GM18502 (cell line): ENCODE measurements at regions not wholly inside any gene's neighbourhood (a gene's known extent, or its start where the extent isn't known, plus 50 kb on each side); places are given as distances from the start of the nearest gene placed in this dataset.

ENCODE experiments used
- ATAC-seq: cut with Tn5 transposase; IDR thresholded peaks from one replicate; pipeline ENCODE4 v1.9.1; 2021; ENCODE audit warnings: mild to moderate bottlenecking; ENCODE audit not compliant: unreplicated experiment, poor library complexity

DNA sequence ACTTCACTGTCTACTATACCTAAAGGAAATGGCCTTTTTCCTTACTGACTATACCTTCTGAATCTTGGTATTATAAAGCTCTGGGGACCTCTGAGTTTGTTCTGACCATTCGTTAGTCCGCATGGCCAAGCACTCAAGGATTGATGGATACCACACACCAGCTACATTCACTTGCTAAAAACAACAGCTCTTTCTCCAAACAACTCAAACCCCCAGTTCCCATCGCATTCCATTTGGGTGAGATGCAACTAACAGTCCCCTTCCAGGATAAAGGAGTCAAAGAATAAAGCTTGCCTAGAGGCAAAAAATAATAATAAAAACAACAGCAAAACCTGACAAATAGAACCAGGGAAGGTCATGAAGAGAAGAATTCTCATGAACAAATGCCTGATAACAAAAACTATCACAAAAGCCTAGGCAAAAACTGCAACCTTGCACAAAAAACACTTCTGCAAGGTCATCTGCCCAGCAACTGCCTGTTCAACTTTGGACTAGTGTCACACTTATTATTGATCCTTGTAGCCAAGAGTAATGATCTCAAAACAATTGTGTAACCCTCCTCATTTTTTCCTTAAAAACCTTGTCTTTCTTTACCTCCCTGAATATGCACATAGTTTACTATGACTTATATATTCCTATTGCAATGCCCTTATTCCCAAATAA, 139.0 kb upstream of the GUCY1A2 start:
- no peak for ATAC-seq

DNA sequence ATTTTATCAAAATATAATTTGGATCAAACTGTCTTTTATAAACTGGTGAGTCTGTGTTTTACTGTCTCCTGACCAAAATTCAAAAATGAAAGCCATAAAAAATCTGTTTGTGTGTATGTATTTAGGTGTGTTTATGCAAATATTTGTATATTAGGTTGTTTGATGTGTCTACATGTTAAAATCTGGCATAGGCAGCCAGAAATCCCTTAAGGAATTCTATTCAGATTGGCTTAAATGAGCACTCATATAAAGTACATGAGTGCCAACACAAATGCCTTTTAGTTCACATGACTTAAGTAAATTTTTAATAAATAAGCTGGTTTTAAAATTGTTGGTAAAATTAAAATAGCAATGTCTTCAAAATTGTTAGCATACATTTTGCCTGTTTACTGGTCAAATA, 133.3 kb upstream of the GUCY1A2 start:
- no peak for ATAC-seq

DNA sequence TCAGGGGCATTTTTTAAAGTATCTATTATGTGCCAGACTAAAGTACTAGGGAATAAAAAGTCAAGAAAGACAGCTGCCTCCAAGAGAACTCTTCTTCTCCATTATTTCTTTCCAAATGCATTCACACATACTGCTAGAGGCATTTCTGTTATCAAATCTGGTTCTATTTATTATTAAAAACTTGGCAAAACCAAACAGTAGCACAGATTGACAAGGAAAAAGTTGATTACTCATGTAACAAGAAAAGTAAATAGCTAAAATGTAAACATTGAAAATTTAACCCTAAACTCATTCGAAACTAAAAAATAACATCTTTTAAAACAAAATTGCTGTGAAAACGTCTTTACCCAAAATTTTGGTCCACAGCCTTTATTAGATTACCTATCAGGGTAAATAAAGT, 132.9 kb upstream of the GUCY1A2 start:
- ATAC-seq = no peak

DNA sequence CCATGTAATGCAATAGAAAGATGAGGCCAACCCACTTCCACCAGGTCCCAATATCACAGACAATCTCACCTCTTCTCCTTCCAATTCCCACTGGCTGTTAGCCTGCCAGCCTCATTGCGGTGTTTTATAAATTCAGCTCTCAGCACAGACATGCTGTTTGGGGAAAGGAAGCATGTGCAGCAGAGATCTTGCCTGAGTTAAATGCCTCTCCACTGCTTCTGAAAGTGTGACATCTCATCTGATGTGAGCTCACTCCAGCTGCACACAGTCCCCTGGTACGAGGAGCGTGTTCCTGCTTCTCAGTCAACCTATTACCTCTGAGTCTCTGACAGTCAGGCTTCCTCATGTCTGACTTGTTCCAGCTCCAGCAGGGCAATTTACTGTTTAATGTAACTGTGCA, 122.7 kb upstream of the GUCY1A2 start:
- ATAC-seq = no peak

DNA sequence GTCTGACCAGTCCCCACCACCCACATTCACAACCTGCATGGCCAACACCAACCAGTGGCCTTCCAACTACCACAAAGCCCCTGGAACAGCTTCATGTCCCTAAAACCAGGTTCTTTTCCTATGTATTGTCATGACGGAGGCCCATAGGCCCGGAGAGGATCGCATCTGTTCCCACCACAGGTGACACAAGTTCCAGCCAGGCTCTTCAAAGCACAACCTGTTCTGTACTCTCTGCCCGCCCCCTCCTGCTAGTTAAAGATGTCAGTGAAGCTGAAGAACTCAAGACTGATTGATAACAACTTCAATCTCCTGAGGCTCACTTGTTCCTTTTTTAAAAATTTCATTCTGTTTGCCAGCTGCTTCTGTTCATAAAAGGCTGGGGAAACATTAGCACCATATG, 121.1 kb upstream of the GUCY1A2 start:
- ATAC-seq = no peak

DNA sequence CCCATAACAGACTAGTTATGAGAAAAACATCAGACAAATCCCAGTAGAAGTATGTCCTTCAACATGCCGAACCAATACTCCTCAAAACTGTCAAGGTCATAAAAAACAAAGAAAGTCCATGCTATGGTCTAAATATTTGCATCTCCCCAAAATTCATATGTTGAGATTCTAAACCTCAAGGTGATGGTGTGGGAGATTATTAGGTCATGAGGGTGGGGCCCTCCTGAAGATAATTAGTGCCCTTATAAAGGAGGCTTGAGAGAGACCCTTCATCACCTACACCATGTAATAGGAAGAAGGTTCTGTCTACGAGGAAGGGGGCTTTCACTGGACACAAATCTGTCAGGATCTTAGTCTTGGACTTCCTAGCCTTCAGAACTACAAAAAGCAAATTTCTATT, 118.6 kb upstream of the GUCY1A2 start:
- ATAC-seq = no peak

DNA sequence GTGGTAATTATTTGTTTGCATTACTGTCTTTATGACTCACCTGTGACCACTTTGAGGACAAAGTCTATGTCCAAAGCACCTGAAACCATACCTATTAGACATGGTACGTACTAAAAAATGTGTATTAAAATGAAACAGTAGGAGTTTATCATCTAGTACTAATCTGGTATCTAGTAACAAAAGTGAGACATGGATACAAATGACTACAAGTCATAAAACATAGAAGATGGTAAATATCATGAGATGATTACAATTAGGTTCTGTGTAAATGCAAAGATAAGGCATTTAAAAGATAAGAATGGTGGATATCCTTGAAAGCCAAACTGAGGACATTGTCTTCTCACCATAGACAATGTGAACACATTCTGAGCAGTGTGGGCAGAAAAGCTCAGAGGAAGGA, 113.5 kb upstream of the GUCY1A2 start:
- ATAC-seq = no peak

DNA sequence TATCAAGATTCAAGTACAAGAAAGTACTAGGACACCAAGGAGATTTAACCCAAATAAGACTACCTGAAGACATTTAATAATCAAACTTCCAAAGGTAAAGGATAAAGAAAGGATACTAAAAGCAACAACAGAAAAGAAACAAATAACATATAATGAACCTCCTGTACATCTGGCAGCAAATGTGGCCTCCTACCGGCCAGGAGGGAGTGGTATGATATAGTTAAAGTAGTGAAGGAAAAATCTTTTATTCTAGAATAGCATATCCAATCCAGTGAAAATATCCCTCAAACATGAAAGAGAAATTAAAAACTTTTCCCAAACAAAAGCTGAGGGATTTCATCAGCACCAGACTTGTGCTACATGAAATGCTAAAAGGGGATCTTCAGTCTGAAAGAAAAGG, 104.7 kb upstream of the GUCY1A2 start:
- no peak for ATAC-seq

DNA sequence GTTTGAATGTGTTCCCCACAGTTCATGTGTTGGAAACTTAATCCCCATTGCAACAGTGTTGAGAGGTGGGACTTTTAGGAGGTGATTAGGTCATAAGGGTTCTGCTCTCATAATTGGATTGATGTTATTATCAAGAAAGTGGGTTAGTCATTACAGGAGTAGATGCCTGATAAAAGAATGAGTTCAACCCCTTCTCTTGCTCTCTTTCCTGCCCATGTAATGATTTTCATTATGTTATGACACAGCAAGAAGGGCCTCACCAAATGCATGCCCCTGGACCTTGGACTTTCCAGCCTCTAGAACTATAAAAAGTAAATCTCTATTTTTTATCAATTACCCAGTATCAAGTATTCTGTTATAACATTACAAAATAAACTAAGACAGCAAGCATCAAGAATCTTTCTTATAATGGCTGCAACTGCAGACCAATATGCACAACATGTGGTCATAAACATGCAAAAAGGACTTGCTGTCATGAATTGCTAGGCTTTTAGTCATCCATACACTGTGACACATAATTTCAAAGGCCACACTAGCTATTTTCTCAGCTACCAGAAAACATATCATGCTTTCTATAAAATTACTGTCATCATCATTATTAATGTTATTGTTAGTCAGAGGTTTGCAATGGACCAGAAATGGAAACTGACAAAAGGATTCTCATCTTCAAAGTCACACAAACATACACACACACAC, 99.9 kb upstream of the GUCY1A2 start:
- ATAC-seq = no peak

DNA sequence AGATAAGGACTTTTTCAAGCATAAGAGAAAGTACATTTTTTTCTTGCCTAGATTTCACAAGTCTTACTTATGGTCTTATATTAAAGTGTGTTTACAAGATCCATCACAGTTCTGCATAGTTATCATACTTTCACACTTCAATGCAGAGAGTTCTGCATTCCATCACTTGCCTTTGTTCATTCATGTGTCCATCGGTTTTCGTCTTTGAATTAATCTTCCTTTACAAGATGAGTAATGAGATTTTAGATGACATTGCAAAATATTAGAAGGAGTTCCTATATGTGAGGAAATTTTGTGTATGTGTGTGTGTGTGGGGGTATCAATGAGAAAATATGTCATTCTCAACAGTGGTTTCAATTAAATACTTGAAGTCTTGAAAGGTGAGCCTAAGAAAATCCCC, 98.1 kb upstream of the GUCY1A2 start:
- no peak for ATAC-seq

DNA sequence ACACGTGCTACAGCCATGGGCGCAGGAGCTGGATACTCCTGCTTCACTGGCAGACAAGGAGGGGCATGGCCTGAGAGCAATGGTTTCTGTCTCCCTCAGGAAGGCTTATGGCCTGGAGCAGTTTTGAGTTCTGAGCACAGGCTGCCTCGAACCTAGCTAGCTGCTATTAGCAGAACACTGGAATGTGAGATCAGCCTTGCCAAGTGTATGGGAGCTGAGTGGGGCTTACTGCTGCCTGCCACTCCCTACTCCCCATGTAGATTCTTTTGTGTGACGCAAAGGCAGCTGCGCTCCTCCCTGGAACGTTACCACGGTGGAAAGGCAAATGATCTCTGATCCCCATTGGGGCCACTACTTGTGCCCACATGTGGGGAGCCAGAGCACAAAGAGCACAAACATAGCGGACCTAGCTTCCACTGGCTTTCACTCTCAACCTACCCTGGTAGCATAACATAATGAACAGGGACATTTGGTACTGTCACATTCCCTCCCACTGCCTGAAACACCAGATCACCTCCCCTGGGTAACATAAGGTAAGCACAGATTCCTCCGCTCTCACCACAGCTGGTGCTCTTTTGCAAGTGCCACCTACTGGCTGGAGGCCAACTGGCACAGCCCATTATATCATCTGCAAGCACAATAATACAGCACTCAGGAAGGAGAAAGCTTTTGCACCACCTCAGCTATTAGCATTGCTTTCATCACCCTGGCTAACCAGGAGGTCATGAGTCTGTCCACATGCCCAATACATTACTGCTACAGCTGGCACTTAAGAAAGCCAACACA, 84.6 kb upstream of the GUCY1A2 start:
- no peak for ATAC-seq

DNA sequence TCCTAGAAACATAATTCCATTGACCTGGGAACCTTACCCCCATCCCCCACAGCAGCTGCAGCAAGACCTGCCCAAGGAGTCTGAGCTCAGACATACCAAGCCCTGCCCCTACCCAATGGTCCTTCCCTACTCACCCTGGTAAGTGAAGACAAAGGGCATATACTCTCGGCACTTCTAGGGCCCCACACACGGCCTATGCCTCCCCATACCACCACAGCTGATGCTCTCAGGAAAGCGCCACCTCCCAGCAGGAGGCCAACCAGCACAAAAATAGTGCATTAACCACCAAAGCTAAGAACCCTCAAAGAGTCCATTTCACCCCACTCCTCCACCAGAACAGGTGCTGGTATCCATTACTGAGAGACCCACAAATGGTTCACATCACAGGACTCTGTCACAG, 74.4 kb upstream of the GUCY1A2 start:
- ATAC-seq = no peak

DNA sequence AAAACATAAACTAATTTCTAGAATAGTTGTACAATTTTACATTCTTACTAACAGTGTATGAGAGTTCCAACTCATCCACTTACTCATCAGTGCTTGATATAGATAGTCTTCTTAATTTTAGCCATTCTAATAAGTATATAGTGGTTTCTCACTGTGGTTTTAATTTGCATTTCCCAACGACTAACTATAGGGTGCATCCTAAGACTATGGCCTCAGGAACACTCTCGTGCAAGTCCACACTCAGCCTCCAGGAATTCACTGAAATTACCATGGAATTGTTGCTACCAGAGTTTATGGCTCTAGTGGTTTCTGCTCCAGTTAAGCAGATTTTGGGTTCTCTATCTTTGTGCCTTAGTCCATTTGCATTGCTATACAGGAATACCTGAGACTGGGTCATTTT, 60.1 kb upstream of the GUCY1A2 start:
- no peak for ATAC-seq

DNA sequence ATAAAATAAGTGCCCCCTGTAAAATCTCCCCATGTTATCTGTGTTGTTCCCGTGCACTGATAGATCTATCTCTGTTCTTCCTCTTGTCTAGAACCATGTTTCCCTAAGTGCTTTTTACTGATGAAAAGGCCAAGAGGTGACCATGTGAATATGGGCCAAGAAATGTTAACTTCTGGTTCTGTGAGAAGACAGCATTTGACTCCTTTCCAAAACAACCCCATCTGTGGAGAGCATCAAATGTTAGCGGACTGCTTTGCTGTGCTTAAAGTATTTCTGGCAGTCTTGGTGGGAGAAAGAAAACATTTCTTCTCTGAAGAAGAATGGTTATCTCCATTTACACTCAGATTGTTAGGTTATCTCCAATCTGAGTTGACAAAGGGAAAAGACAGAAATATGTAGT, 58.6 kb upstream of the GUCY1A2 start:
- ATAC-seq = no peak

DNA sequence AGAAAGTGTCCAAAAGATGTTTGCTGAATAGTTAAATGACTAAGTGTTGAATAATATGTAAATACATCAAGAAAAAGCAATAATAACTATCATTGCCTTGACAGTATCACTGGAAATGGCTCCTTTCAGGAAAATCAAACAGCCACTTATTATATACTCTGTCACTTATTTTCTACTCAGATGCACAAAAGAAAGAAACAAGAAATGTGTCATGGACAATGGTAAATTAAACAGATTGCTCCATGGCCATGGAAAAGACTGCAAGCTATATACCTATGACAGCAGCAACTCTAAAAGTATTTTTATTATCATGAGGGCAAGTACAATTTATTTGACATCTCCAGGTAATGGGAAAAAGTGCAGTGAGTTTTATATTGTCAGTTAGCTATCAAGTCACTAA, 52.9 kb upstream of the GUCY1A2 start:
- no peak for ATAC-seq
